HG03045 (cell line): ENCODE measurements at regions not wholly inside any gene's neighbourhood (a gene's known extent, or its start where the extent isn't known, plus 50 kb on each side); places are given as distances from the start of the nearest gene placed in this dataset.

Experiments
- ATAC-seq: cut with Tn5 transposase; IDR thresholded peaks from one replicate; pipeline ENCODE4 v1.9.1; 2021; ENCODE audit warnings: mild to moderate bottlenecking, moderate library complexity; ENCODE audit not compliant: unreplicated experiment

DNA sequence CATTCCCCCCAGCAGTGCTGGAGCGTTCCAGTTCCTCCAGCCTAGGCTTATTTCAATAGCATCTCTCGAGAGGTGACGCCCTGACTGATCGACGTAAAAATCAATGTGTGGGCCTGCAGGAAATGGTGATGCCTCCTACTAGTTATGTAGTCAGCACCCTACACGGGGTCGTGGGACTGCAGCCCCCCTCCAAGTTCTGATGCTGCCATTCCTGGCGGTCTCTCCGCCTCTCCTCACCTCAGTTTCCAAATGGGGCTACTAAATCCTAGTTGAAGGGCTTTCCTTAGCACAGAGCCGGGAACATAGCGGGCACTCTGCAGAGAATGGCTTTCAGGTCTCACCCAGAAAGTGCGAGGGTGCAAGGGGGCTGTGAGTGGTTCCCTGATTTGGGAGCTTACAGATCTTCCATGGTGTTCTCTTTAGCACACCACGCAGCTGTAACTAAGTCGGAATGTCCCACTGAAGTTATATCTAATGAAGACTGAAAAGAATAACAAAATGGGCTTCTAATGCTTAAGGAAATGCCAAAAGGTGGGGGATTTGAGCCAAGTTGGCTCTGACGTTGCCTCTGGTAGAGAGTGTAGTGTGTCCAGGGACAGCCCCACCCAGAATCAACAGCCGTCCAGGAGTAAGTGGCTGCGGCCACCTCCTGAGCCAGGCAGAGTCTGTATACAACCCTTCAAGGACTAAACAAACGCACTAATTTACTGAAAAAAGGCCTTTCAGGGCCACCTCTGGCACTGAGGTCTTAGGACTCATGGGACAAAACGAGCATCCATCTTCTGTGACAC is 299.7 kb upstream of the FOXF1 start:
- no peak for ATAC-seq

DNA sequence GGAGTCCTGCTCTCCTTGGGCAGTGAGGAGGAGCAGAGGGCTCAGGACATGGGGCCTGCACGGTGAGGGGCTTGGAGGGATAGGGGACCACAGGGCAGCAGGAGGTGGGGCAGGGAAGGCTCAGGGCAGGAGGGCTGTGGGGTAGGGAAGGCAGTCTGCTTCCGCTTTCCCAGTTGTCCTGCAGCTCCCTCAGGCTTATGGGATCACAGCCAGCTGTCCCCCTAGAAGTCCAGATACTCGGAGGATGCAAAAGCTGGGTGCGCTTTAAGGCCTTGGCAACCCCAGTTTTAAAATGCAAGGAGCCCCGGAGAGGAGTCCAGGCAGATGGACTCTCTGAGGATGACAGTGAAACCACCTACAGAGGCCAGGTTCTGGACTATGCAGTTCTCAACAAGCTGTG is 299.1 kb upstream of the FOXF1 start:
- no peak for ATAC-seq

DNA sequence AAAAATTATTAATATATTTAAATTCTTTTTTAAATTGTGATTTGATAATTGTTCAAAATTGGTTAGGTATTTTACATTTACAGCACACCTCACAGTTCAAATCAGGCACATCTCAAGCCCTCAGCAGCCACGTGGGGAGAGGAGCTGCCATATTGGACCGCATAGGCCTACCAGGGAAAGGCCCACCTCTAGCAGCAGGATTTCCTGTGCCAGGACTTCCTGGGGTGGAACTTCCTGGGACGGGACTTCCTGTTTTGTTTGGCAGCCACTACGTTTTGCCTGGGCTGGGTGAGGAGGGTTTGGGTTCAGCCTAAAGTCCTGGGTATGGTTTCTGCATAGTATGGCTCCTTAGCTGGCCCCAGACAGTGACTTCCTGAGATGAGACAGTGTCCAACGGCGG is 298.5 kb upstream of the FOXF1 start:
- ATAC-seq = no peak

DNA sequence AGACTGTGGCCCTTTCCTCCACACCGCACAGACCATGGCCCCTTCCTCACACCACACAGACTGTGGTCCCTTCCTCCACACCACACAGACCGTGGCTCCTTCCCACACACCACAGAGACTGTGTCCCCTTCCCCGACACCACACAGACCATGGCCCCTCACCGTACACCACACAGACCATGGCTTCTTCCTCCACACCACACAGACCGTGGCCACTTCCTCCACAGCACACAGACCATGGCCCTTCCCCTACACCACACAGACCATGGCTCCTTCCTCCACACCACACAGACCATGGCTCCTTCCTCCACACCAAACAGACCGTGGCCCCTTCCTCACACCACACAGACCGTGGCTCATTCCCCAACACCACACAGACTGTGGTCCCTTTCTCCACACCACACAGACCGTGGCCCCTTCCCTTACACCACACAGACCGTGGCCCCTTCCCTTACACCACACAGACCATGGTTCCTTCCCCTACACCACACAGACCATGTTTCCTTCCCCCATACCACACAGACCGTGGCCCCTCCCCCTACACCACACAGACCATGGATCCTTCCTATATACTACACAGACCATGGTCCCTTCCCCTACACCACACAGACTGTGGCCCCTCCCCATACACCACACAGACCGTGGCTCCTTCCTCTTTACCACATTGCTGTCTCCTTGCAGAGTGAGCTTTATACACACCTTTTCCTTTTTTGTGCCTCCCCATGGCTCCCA is 297.5 kb upstream of the FOXF1 start:
- ATAC-seq = no peak

DNA sequence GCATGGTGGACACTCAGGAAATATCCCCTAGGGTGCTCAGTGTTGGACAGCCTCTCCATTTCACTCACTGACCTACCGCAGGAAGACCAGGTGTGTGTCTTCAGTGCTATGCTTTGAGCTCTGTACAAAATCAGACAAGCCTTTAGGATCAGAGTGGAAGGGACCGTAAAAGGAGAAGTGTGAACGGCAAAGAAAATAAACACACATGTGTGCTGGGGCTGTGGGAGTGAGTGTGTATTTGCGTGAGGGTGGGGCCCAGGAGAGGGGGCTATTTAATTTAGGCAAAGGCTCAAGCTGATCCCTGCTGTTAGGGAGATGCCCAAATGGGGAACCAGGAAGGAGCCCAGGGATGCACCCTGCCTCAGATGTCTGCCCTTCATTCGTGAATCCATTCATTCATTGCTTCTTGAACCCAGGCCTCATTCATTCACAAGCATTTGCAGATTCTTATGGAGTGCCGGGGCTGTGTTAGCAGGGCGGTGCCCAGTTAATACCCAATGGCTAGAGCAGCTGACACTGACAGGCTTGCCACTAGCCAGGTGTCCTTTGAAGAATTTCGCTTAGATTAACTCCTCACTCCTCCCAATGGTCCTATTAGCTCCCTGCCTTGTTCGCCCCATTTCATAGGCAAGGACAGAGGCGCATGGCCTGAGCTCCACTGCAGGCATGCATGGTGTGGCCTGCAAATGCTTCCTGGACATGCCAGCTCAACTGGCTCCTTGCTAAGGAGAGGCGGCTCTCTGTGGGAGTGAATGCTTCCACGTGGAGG is 296.7 kb upstream of the FOXF1 start:
- no peak for ATAC-seq

DNA sequence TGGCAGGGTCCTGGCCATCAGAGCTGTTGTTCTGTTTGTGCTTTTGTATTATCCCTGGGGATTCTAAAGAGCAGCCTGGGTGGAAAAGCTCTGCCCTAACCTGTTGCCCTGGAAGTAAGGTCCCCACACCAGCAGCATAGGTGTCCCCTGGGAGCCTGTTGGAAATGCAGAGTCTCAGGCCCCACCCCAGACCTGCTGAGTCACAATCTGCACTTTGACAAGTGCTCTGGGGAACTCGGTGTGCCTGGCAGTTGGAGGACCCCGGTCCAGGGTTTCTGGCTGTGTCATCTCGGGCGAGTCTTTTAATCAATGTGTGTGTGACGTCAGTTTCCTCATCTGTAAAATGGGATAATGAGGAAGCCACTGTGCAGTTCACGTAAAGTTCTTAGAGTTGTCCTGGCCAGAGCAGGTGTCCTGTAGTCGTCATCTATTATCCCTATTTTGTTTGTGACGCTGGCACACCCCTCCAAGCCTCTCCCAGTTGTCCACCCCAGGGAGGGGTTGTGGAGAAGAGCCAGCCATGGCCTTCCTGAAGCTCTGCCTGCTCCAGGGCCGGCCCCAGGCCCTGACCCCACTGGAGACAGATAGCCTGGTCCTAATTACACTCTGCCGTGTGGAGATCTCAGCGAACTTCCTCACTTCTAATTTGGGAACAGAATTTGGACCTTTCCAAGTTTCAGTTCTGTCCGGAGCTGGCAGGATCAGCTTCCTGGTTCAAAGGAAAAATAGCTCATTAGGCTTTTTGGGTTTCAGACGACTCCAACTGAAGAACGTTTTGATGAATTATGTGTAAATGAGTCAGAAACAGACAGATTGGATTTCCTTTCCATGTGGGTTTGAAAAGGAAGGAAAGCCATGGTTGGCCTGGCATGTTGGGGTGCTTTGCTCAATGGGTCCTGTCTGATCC is 295.7 kb upstream of the FOXF1 start:
- ATAC-seq = no peak

DNA sequence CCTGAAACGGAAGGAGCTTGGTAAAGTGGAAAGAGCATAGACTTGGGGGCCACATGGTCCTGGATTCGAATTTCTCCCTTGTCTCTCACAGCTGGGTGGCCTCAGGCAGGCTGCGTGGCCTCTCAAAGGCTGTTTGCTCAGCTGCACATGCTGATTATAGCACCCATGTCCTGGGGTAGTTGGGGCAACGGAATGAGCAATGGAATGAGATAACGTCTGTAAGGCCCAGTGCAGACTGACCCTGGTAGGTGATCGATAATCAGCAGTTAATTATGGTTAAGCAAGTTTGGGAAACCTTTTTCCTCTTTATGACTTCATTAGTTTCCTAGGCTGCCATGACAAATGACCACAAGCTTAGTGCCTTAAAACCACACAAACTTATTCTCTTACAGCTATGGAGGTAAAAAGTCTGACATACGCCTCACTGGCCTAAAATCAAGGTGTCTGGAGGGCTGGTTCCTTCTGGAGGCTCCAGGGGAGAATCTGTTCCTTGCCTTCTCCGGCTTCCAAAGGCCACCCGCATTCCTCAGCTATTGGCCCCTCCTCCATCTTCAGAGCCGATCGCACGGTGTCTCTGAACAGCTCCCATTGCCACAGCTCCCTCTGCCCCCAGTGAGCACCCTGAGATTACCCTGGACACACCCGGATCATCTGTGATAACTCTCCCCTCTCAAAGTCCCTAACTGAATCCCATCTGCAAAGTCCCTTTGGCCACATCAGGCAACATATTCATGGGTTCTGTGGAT is 294.9 kb upstream of the FOXF1 start:
- no peak for ATAC-seq

DNA sequence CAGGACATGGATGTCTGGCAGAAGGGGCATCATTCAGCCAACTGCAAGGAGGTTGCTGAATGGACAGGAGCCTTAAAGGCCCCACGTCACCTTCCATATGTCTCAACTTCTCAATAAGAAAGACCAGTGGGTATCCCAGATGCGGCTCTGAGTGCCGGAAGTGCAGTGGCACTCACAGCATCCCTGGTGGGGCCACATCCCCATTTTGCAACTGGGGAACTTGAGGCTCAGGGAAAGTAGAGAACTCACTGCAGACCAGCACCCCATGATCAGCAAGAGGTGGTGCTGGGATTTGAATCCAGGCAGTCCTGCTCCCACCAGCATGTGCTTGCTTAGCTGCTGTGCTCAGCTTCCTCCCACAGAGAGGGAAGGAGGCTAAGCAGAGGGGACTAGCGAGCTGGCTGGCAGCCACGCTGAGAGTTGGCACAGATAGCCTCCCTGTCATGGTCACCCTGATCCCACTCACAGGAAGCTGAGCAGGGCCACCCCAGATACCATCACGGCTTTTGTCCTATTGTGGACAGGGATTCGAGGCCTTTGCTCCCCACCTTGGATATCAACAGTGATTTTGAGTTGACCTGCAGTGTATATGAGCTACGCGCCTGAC is 294.2 kb upstream of the FOXF1 start:
- ATAC-seq = no peak

DNA sequence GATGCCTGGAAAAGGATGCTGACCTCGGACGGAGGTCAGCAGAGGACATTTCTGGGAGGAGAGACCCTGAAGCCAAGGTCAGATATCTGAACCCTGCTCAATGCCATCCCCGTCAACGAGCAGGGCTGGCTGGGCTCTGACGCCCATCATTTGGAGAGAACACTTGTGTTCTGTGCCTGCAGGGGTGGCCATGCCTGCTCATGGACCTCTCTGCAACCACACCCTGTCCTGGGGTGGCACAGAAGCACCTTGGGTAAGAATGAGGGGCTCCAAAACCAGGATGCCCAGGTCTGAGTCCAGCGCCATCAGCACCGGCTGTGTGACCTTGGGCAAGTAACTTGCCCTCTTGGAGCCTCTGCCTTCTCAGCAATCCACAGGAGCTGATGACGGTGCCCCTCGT is 293.7 kb upstream of the FOXF1 start:
- ATAC-seq = no peak

DNA sequence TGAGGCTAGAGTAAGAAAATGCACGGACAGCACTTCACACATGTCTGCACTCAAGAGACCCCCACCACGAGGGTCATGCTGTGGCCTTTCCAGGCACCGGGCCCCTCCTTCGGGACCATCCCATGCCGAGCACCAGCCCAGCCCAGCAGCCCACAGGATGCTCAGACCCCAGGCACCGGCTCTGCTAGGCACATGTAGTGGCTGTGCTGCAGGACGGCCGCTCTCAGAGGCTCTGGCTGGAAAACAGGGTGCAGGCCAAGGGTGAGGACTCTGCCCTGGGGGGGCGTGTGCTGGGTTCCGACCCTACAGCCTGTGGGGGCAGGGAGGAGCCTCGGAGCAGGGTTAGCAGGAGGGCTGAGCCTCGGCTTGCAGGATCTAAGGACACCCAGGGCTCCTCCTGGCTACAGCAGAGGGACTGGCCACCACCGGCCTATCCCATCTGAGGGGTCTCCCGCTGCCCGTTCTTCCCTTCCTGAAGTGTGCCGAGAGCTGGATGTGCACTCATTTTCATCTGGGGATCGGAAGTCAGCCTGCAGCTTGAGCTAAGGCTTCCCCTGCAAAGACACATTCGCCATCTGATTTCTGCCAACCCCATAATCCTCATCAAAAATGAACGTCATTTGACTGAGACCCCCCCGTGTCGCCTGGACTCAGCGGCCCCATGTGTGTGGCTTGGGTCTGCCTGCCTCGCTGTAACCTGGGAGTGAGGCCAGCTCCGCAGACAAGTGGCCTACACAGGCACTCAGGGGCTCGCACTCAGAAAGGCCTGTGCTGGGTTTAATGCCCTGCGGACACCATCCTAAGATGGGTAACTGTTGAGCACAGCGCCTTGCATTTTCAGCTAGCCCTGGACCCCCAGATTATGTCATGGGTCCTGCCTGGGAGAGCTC is 293.1 kb upstream of the FOXF1 start:
- ATAC-seq = no peak

DNA sequence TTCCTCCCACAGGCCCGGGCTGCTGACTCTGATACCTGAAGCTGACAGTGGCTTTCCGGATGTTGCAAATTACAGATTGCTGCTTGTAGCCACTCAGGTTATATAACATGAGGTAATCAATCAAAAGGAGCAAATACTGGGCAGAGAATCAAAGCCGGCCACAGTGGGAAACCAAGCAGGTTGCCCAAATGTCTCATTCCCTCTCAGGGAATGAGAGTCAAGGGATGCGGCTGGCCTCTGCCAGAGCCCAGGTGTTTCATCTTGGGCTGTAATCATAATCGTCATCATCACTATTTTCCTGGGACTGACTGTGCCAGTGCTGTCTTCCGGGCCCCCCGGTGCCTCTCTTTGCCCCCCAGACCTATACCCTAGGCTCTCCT is 292.4 kb upstream of the FOXF1 start:
- no peak for ATAC-seq

DNA sequence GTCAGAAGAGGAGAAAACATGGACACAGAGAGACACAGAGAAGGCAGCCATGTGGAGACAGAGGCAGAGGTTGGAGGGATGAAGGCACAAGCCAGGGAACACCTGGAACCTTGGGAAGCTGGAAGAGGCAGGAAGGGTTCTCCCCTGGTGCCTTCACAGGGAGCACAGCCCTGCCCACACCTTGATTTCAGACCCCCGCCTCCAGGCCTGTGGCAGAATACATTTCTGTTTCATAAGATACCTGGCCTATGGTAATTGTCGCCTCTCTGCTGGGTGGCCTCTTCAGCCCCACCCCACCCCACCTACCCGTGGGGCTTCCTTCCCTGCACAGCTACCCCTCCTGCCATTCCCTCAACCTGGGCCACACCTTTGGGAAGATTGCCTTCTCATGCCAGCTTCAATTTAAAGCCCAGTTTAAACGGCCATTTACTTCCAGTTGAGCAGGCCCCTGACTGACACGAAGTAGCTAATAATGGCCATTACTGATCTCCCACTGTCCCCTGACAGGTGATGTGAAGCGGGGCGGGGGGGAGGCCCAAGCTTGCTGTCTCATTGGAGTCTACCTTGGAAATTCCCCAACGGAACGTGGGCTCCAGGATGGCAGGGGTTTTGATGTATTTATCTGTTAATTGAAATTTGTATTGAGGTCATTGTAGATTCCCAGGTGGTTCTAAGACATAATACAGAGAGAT is 291.7 kb upstream of the FOXF1 start:
- no peak for ATAC-seq

DNA sequence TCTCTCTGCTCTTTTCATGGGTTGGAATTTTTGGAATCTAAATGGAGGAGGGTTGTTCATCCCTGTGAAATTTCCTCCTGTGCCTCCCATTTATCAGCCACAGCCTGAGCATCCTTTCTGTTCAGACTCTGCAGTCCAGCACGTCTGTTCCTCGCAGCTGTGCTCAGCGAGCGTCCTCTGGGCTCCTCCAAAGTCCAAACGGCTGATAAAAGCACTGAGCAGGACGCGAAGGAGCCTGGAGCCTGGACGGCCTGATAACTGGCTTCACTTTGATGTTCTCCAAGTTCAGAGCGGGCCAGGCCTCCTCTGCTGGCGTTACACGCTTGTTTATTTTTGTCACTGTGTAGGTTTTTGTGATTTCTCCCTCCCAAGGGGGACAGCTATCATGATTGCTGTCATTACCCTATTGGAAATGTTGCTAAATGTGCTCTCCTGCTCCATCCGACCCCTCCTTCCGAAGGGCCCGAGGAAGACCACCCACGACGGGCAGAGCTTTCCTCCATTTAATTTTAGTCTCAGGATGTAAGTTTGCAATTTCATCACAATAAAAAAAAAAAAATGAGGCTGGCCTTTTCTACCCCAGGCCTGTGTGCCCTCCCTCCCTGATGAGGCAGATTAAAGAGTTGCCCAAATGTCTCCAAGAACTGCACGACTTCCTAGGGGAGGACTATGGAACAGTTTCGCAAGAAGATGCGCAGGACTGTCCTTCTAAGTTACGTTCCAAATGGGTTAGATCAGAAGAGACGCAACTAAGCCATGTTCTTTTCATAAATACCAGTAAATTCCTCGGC is 290.5 kb upstream of the FOXF1 start:
- no peak for ATAC-seq

DNA sequence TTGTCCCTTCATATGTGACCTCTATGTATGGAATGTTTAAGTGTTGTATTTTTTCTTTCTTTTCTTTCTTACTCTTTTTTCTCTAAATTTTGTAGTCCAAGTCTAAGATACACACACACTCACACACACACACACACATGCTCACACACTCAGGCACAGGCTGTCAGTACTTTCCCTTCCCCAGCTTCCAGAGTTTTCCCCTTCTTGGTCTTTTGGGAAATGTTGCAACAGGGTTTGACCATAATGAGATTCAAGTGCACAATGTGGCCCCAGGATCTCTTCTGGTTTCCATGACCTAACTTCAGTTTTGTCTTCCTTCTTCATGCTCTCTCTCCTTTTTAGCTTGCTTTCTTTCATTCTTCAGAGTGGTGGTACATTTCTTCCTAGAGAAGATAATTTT is 289.8 kb upstream of the FOXF1 start:
- ATAC-seq = no peak

DNA sequence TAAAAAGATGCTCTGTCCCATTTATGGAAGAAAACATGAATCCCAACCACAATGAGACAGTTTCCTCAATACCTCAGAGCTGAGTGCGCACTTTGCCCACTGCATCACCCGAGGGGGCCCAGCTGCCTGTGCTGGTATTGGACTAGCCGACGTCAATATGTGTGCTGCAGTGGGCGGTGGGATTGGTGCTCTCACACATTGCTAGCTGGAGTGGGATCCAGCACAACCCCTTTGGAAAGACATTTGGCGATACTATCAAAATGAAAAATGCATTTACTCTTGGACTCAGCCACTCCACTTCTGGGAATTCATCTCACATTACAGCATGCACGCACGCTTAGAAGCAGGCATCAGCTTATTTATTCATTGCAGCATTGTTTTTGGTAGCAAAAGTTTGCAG is 289.2 kb upstream of the FOXF1 start:
- ATAC-seq = no peak

DNA sequence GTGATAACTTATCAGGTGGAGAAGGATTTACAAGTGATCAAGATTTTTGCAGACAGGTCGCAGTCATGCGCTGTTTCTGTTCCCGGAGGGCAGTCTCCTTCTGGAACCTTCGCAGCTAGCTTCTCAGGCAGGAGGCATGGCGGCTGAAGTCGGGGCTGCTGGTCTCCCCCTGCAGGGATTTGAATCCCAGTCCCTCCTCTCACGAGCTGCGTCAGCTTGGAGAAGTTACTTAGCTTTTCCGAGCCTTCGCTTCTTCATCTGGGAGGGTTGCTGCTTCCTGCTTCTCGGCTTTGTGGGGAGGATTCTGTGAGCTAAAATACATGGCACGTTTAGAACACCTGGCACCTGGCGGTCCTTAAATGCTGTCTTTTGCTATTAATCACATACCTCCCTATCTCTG is 287.8 kb upstream of the FOXF1 start:
- ATAC-seq = no peak

DNA sequence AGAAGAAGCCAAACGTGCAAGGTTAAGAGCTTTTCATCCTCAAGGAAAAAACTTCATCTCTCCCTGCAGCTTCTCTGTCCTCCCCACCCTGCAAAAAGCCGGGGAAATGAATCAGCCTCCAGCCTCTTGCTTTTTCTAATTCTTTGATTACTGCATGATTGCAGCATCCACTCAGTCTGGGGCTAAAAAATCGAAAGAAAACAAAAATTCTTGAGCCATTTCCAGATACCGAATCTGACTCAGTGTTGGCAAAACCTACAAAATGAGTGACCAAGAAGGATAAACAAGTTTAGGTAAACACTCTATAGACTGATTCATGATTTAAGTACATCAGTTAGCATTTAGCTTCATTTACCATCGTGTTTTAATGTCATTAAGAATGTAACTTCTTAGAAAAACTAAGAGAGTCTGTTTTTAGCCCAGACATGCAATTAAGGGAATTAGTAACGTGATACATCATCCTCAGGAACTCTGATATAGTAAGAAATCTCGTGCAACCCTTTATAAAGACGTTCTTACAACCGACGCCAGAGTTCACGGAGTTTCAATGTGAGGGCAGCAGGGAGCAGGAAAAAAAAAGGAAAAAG is 287.3 kb upstream of the FOXF1 start:
- ATAC-seq = no peak
